ENCODE measurements at regions not wholly inside any gene's neighbourhood (a gene's known extent, or its start where the extent isn't known, plus 50 kb on each side); places are given as distances from the start of the nearest gene placed in this dataset.
"Not testable (repeated sequence)": the region's sequence is repeated elsewhere in the genome, so short reads cannot be mapped to it uniquely, and the experiment has no call there.

- in situ Hi-C loops (cut with MboI; ENCODE audit: low pct_unique_long_range_greater_than_20kb, low sequenced_read_pairs, unreplicated experiment), result no loop called here
- no peak for DNase-seq (ENCODE audit: low spot score)
- TF ChIP-seq CTCF (IDR thresholded peaks at IDR 0.05; ENCODE audit: extremely low read depth, insufficient read depth, missing control alignments), result no peak
Observed at GRCh38 chr14:83975841-83976770, 1553.8 kb upstream of the FLRT2 start.

GRCh38 chr14:83977583-83977982, 1552.4 kb upstream of the FLRT2 start:
- no peak for TF ChIP-seq CTCF (IDR thresholded peaks at IDR 0.05; ENCODE audit: extremely low read depth, insufficient read depth, missing control alignments)
- in situ Hi-C loops (cut with MboI; ENCODE audit: low pct_unique_long_range_greater_than_20kb, low sequenced_read_pairs, unreplicated experiment), result no loop called here
- DNase-seq (ENCODE audit: low spot score), result no peak

- DNase-seq (ENCODE audit: low spot score); in situ Hi-C loops (cut with MboI; ENCODE audit: low pct_unique_long_range_greater_than_20kb, low sequenced_read_pairs, unreplicated experiment): not testable (repeated sequence)
Observed at GRCh38 chr14:83981676-83982258, 1548.2 kb upstream of the FLRT2 start.

- in situ Hi-C loops (cut with MboI; ENCODE audit: low pct_unique_long_range_greater_than_20kb, low sequenced_read_pairs, unreplicated experiment), result no loop called here
- DNase-seq (ENCODE audit: low spot score), result no peak
- TF ChIP-seq CTCF (IDR thresholded peaks at IDR 0.05; ENCODE audit: extremely low read depth, insufficient read depth, missing control alignments), result no peak
Observed at GRCh38 chr14:83988275-83988674, 1541.7 kb upstream of the FLRT2 start.

GRCh38 chr14:83991666-83992065, 1538.3 kb upstream of the FLRT2 start:
- TF ChIP-seq CTCF (IDR thresholded peaks at IDR 0.05; ENCODE audit: extremely low read depth, insufficient read depth, missing control alignments), result no peak
- no peak for DNase-seq (ENCODE audit: low spot score)
- in situ Hi-C loops (cut with MboI; ENCODE audit: low pct_unique_long_range_greater_than_20kb, low sequenced_read_pairs, unreplicated experiment), result no loop called here

- no peak for DNase-seq (ENCODE audit: low spot score)
- no peak for TF ChIP-seq CTCF (IDR thresholded peaks at IDR 0.05; ENCODE audit: extremely low read depth, insufficient read depth, missing control alignments)
- in situ Hi-C loops (cut with MboI; ENCODE audit: low pct_unique_long_range_greater_than_20kb, low sequenced_read_pairs, unreplicated experiment), result no loop called here
Observed at GRCh38 chr14:83992857-83993256, 1537.1 kb upstream of the FLRT2 start.

- no peak for DNase-seq (ENCODE audit: low spot score)
- in situ Hi-C loops (cut with MboI; ENCODE audit: low pct_unique_long_range_greater_than_20kb, low sequenced_read_pairs, unreplicated experiment), result no loop called here
- no peak for TF ChIP-seq CTCF (IDR thresholded peaks at IDR 0.05; ENCODE audit: extremely low read depth, insufficient read depth, missing control alignments)
Observed at GRCh38 chr14:83993545-83993944, 1536.4 kb upstream of the FLRT2 start.
